ENCODE measurements at regions not wholly inside any gene's neighbourhood (a gene's known extent, or its start where the extent isn't known, plus 50 kb on each side); places are given as distances from the start of the nearest gene placed in this dataset.

GRCh38 chr16:86994651-86995171, 322.5 kb downstream of the C16orf95 start:
- TF ChIP-seq, protein P1, sequence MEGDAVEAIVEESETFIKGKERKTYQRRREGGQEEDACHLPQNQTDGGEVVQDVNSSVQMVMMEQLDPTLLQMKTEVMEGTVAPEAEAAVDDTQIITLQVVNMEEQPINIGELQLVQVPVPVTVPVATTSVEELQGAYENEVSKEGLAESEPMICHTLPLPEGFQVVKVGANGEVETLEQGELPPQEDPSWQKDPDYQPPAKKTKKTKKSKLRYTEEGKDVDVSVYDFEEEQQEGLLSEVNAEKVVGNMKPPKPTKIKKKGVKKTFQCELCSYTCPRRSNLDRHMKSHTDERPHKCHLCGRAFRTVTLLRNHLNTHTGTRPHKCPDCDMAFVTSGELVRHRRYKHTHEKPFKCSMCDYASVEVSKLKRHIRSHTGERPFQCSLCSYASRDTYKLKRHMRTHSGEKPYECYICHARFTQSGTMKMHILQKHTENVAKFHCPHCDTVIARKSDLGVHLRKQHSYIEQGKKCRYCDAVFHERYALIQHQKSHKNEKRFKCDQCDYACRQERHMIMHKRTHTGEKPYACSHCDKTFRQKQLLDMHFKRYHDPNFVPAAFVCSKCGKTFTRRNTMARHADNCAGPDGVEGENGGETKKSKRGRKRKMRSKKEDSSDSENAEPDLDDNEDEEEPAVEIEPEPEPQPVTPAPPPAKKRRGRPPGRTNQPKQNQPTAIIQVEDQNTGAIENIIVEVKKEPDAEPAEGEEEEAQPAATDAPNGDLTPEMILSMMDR (conservative IDR thresholded peaks at IDR 0.05 in 1 of 2, IDR thresholded peaks at IDR 0.05 in 1 of 2; ENCODE audit: low read depth in 1 of 2, low read length in 2 of 2), result no peak
- no peak for TF ChIP-seq EZH2 (IDR thresholded peaks at IDR 0.05; ENCODE audit: low read length, missing control alignments)
